ENCODE measurements at regions not wholly inside any gene's neighbourhood (a gene's known extent, or its start where the extent isn't known, plus 50 kb on each side); places are given as distances from the start of the nearest gene placed in this dataset.

- DNase-seq: no peak
Measured at GRCh38 chr20:60565083-60565482, 606.9 kb downstream of the CDH26 start.

- DNase-seq: no peak
Measured at GRCh38 chr20:60565551-60565950, 607.3 kb downstream of the CDH26 start.

GRCh38 chr20:60569116-60569515 is 610.9 kb downstream of the CDH26 start:
- no peak for DNase-seq

GRCh38 chr20:60570481-60571277 is 612.5 kb downstream of the CDH26 start:
- no peak for DNase-seq

- DNase-seq: peak in 6 of 56 donors; percentile 1 to 23 (median 4)
Measured at GRCh38 chr20:60573003-60573680, 614.9 kb downstream of the CDH26 start.

GRCh38 chr20:60576236-60576635 is 618.0 kb downstream of the CDH26 start:
- no peak for DNase-seq

GRCh38 chr20:60579941-60580515 is 621.8 kb downstream of the CDH26 start:
- no peak for DNase-seq

GRCh38 chr20:60581606-60582115 is 623.4 kb downstream of the CDH26 start:
- DNase-seq: no peak

GRCh38 chr20:60583741-60584140 is 625.5 kb downstream of the CDH26 start:
- DNase-seq: peak in 11 of 56 donors; percentile 1 to 59 (median 22)

GRCh38 chr20:60584221-60584620 is 626.0 kb downstream of the CDH26 start:
- DNase-seq: no peak

GRCh38 chr20:60585651-60586050 is 627.4 kb downstream of the CDH26 start:
- DNase-seq: no peak

GRCh38 chr20:60586269-60587050 is 628.2 kb downstream of the CDH26 start:
- no peak for DNase-seq

- no peak for DNase-seq
Measured at GRCh38 chr20:60587986-60588385, 629.8 kb downstream of the CDH26 start.

GRCh38 chr20:60589623-60590022 is 631.4 kb downstream of the CDH26 start:
- no peak for DNase-seq

GRCh38 chr20:60591172-60591799 is 633.1 kb downstream of the CDH26 start:
- DNase-seq: no peak

GRCh38 chr20:60598528-60598927 is 640.3 kb downstream of the CDH26 start:
- DNase-seq: no peak

- no peak for DNase-seq
Measured at GRCh38 chr20:60599381-60599780, 641.2 kb downstream of the CDH26 start.

- no peak for DNase-seq
Measured at GRCh38 chr20:60600036-60600435, 641.8 kb downstream of the CDH26 start.

- DNase-seq: no peak
Measured at GRCh38 chr20:60624066-60624465, 628.0 kb upstream of the CDH4 start.

- no peak for DNase-seq
Measured at GRCh38 chr20:60627751-60628565, 624.1 kb upstream of the CDH4 start.

Data from nucleus accumbens (tissue), 56 donors.